H9 (cell line): ENCODE measurements at regions not wholly inside any gene's neighbourhood (a gene's known extent, or its start where the extent isn't known, plus 50 kb on each side); places are given as distances from the start of the nearest gene placed in this dataset.
A peak's percentile ranks its signal among the peaks of the same experiment; 100 is the strongest.

Source experiments
- DNase-seq: peaks from one replicate; pipeline ENCODE4 v3.0.0-alpha.2; 2017
- H2AFZ ChIP-seq: one replicate; pipeline ENCODE4 v1.6.1; 2013; ENCODE audit warnings: mild to moderate bottlenecking, low read length, control low read depth, moderate library complexity
- H2AK5ac ChIP-seq: 2 replicates; pipeline ENCODE4 v1.6.1; 2013; ENCODE audit warnings: low read length, control low read depth, mixed read lengths; ENCODE audit not compliant: insufficient read length
- H2BK120ac ChIP-seq: one replicate; pipeline ENCODE4 v1.6.1; 2013; ENCODE audit warnings: low read depth, mild to moderate bottlenecking, low read length, control low read depth, inconsistent platforms; ENCODE audit not compliant: poor library complexity, severe bottlenecking
- H2BK12ac ChIP-seq: 2 replicates; pipeline ENCODE4 v1.6.1; 2013; ENCODE audit warnings: low read length, control low read depth, mixed read lengths, low read depth; ENCODE audit not compliant: insufficient read length
- H2BK15ac ChIP-seq: 2 replicates; pipeline ENCODE4 v1.6.1; 2013; ENCODE audit warnings: low read depth, low read length, control low read depth
- H2BK20ac ChIP-seq: one replicate; pipeline ENCODE4 v1.6.1; 2013; ENCODE audit warnings: low read depth, mild to moderate bottlenecking, low read length, control low read depth, inconsistent platforms; ENCODE audit not compliant: poor library complexity, severe bottlenecking
- H2BK5ac ChIP-seq: 2 replicates; pipeline ENCODE4 v1.6.1; 2013; ENCODE audit warnings: low read length, control low read depth, mixed read lengths; ENCODE audit not compliant: insufficient read length
- H3K14ac ChIP-seq: 2 replicates; pipeline ENCODE4 v1.6.1; 2013; ENCODE audit warnings: low read length, control low read depth; ENCODE audit not compliant: insufficient read depth
- H3K18ac ChIP-seq: 2 replicates; pipeline ENCODE4 v1.6.1; 2013; ENCODE audit warnings: low read depth, mild to moderate bottlenecking, mixed read lengths, low read length, control low read depth; ENCODE audit not compliant: insufficient read length
- H3K23ac ChIP-seq: 2 replicates; pipeline ENCODE4 v1.6.1; 2013; ENCODE audit warnings: low read length, control low read depth, mixed read lengths, low read depth; ENCODE audit not compliant: insufficient read length
- H3K23me2 ChIP-seq: 2 replicates; pipeline ENCODE4 v1.6.1; 2013; ENCODE audit warnings: low read depth, mild to moderate bottlenecking, mixed read lengths, low read length, control low read depth; ENCODE audit not compliant: insufficient read length, poor library complexity, severe bottlenecking
- H3K27ac ChIP-seq: 2 replicates; pipeline ENCODE4 v1.5.1; 2013; ENCODE audit warnings: low read length, control low read depth, mixed read lengths, low read depth; ENCODE audit not compliant: insufficient read length
- H3K27me3 ChIP-seq: 2 replicates; pipeline ENCODE4 v1.6.1; 2013; ENCODE audit warnings: low read length, control low read depth, inconsistent platforms; ENCODE audit not compliant: insufficient read depth
- H3K4ac ChIP-seq: 2 replicates; pipeline ENCODE4 v1.6.1; 2013; ENCODE audit warnings: low read depth, mild to moderate bottlenecking, control low read depth, inconsistent platforms, low read length, moderate library complexity
- H3K4me1 ChIP-seq: 2 replicates; pipeline ENCODE4 v1.6.1; 2013; ENCODE audit warnings: low read length, control low read depth, inconsistent platforms; ENCODE audit not compliant: insufficient read depth
- H3K4me2 ChIP-seq: 2 replicates; pipeline ENCODE4 v1.6.1; 2013; ENCODE audit warnings: low read length, control low read depth, mixed read lengths; ENCODE audit not compliant: insufficient read length, insufficient read depth
- H3K56ac ChIP-seq: 2 replicates; pipeline ENCODE4 v1.6.1; 2013; ENCODE audit warnings: low read depth, mild to moderate bottlenecking, mixed read lengths, low read length, control low read depth; ENCODE audit not compliant: insufficient read length
- H3K79me1 ChIP-seq: 2 replicates; pipeline ENCODE4 v1.6.1; 2013; ENCODE audit warnings: low read depth, mild to moderate bottlenecking, moderate library complexity, low read length, control low read depth, inconsistent platforms; ENCODE audit not compliant: insufficient read depth, poor library complexity, severe bottlenecking
- H3K79me2 ChIP-seq: 2 replicates; pipeline ENCODE4 v1.6.1; 2013; ENCODE audit warnings: low read length, control low read depth, inconsistent platforms; ENCODE audit not compliant: insufficient read depth
- H3K9ac ChIP-seq: 2 replicates; pipeline ENCODE4 v1.6.1; 2013; ENCODE audit warnings: low read length, control low read depth, mixed read lengths; ENCODE audit not compliant: insufficient read length; ENCODE audit errors: extremely low read depth
- H3K9me3 ChIP-seq: one replicate; pipeline ENCODE4 v1.6.1; 2013; ENCODE audit warnings: low read depth, low read length, inconsistent platforms; ENCODE audit not compliant: control insufficient read depth
- H3T11ph ChIP-seq: one replicate; pipeline ENCODE4 v1.6.1; 2013; ENCODE audit warnings: mild to moderate bottlenecking, low read length, control low read depth, inconsistent platforms
- H4K20me1 ChIP-seq: one replicate; pipeline ENCODE4 v1.6.1; 2013; ENCODE audit not compliant: control insufficient read depth, insufficient read length, insufficient read depth
- H4K5ac ChIP-seq: 2 replicates; pipeline ENCODE4 v1.6.1; 2013; ENCODE audit warnings: low read depth, mild to moderate bottlenecking, mixed read lengths, low read length, control low read depth; ENCODE audit not compliant: insufficient read length
- H4K8ac ChIP-seq: replicated peaks from 2 replicates; pipeline ENCODE4 v1.6.1; 2013; ENCODE audit warnings: low read length, control low read depth, mixed read lengths, low read depth; ENCODE audit not compliant: insufficient read length
- H4K91ac ChIP-seq: 2 replicates; pipeline ENCODE4 v1.6.1; 2013; ENCODE audit warnings: low read depth, mild to moderate bottlenecking, moderate library complexity, mixed read lengths, low read length, control low read depth; ENCODE audit not compliant: insufficient read length
- H3K27ac Mint-ChIP-seq, 3 experiments: 2 replicates in 2 of 3; 3 replicates in 1 of 3; pipeline ENCODE4 v1.8.0; 2020 to 2021; ENCODE audit warnings: mixed read lengths in 3 of 3, mild to moderate bottlenecking in 1 of 3, moderate library complexity in 1 of 3
- H3K27me3 Mint-ChIP-seq: 2 replicates; pipeline ENCODE4 v1.8.0; 2021; ENCODE audit warnings: low read depth, mild to moderate bottlenecking, moderate library complexity, mixed read lengths
- H3K36me3 Mint-ChIP-seq, 3 experiments: 2 replicates in 2 of 3; 3 replicates in 1 of 3; pipeline ENCODE4 v1.8.0; 2020 to 2021; ENCODE audit warnings: low read depth in 3 of 3, mixed read lengths in 3 of 3; ENCODE audit not compliant: insufficient read depth in 1 of 3
- H3K4me1 Mint-ChIP-seq, 2 experiments: 2 replicates each; pipeline ENCODE4 v1.8.0; 2020; ENCODE audit warnings: mixed read lengths in 2 of 2
- H3K4me3 Mint-ChIP-seq, 2 experiments: 2 replicates in 1 of 2; 3 replicates in 1 of 2; pipeline ENCODE4 v1.8.0; 2020 to 2021; ENCODE audit warnings: mild to moderate bottlenecking in 2 of 2, mixed read lengths in 2 of 2, moderate library complexity in 1 of 2
- H3K9me3 Mint-ChIP-seq, 2 experiments: 2 replicates in 1 of 2; 3 replicates in 1 of 2; pipeline ENCODE4 v1.8.0; 2020; ENCODE audit warnings: mild to moderate bottlenecking in 2 of 2, mixed read lengths in 2 of 2, moderate library complexity in 1 of 2
- WGBS: extraction: QIAGEN DNeasy Blood & Tissue Kit; methylation state at CpG from one replicate; pipeline ENCODE4 v1.1.7; 2013; ENCODE audit warnings: missing lambda C conversion rate, low lambda C conversion rate, mixed read lengths; ENCODE audit not compliant: insufficient read length; ENCODE audit errors: extremely low coverage; 5-methylcytosine and 5-hydroxymethylcytosine counted together
- TF ChIP-seq, protein P1 (sequence below): fragments of 200-600 bp; sonication (generic); conservative IDR thresholded peaks from 3 replicates; pipeline ENCODE4 v1.8.0; 2021; ENCODE audit warnings: antibody characterized with exemption, mild to moderate bottlenecking

DNA sequence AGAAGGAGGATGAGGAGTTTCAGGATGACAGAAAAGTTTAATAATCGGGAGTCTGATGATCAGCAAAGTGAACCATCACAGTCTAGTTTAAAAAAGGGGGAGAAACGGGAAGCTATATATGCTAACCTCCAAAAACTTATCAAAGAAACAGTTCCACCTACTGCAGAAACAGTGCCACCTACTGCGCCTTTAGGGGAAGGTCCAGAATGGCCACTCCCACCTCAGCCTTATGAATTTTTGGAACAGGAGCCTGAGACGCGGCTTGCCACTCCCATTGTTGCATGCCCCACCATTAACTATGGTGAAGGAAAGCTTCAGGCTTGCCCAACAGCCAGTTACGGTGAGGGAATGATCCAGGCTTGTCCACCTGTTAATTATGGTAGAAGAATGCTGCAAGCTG, 929.0 kb downstream of the SLITRK6 start:
- no peak overlapping the region for H2BK20ac ChIP-seq
- H3K36me3 Mint-ChIP-seq, result peaks cover 0 to 6% (median 0%) of the 10 kb centered on the region in 3 experiments; a peak in 1 of 7 replicates
- no peak overlapping the region for H3K27ac ChIP-seq
- no peaks in the 10 kb centered on the region for H3K79me2 ChIP-seq
- H3K4ac ChIP-seq, result no peak overlapping the region
- TF ChIP-seq, protein P1, sequence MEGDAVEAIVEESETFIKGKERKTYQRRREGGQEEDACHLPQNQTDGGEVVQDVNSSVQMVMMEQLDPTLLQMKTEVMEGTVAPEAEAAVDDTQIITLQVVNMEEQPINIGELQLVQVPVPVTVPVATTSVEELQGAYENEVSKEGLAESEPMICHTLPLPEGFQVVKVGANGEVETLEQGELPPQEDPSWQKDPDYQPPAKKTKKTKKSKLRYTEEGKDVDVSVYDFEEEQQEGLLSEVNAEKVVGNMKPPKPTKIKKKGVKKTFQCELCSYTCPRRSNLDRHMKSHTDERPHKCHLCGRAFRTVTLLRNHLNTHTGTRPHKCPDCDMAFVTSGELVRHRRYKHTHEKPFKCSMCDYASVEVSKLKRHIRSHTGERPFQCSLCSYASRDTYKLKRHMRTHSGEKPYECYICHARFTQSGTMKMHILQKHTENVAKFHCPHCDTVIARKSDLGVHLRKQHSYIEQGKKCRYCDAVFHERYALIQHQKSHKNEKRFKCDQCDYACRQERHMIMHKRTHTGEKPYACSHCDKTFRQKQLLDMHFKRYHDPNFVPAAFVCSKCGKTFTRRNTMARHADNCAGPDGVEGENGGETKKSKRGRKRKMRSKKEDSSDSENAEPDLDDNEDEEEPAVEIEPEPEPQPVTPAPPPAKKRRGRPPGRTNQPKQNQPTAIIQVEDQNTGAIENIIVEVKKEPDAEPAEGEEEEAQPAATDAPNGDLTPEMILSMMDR, result peak; percentile 56
- no peaks in the 10 kb centered on the region; a peak in 3 of 5 replicates for H3K9me3 Mint-ChIP-seq
- no peak overlapping the region for H2BK120ac ChIP-seq
- no peak overlapping the region for H3K27ac Mint-ChIP-seq
- peak; percentile 54 for DNase-seq
- H4K5ac ChIP-seq, result no peak overlapping the region
- no peaks in the 10 kb centered on the region for H3K79me1 ChIP-seq
- H3K9me3 ChIP-seq, result no peaks in the 10 kb centered on the region
- H3K23ac ChIP-seq, result no peak overlapping the region
- no peak overlapping the region for H3K4me2 ChIP-seq
- no peak overlapping the region for H2AFZ ChIP-seq
- H3K18ac ChIP-seq, result no peak overlapping the region
- no peak overlapping the region for H2AK5ac ChIP-seq
- H4K91ac ChIP-seq, result no peak overlapping the region
- H3K23me2 ChIP-seq, result no peaks in the 10 kb centered on the region
- H3K27me3 ChIP-seq, result no peaks in the 10 kb centered on the region
- H3K9ac ChIP-seq, result no peak overlapping the region
- no peak overlapping the region for H3K4me3 Mint-ChIP-seq
- no peak overlapping the region for H2BK12ac ChIP-seq
- H3K14ac ChIP-seq, result no peak overlapping the region
- no peaks in the 10 kb centered on the region for H4K20me1 ChIP-seq
- no peak overlapping the region for H2BK15ac ChIP-seq
- no peak overlapping the region for H2BK5ac ChIP-seq
- H3T11ph ChIP-seq, result no peak overlapping the region
- H4K8ac ChIP-seq, result no peak overlapping the region
- no CpG with 5 or more reads among the region's 6 CpGs for WGBS
- H3K4me1 Mint-ChIP-seq, result peaks cover 13 to 18% of the 10 kb centered on the region in 2 experiments
- H3K4me1 ChIP-seq, result no peaks in the 10 kb centered on the region; the same call in 1 of the 2 replicates
- H3K56ac ChIP-seq, result no peak overlapping the region
- no peaks in the 10 kb centered on the region for H3K27me3 Mint-ChIP-seq
